ENCODE measurements at regions not wholly inside any gene's neighbourhood (a gene's known extent, or its start where the extent isn't known, plus 50 kb on each side); places are given as distances from the start of the nearest gene placed in this dataset.

GRCh38 chr20:11447371-11448100 is 470.2 kb upstream of the BTBD3 start:
- Mint-ChIP-seq H3K27ac (ENCODE audit: unreplicated experiment) (no peak overlapping the region), H3K36me3 (ENCODE audit: low read depth, unreplicated experiment) (no peaks in the 10 kb centered on the region), H3K27me3 (ENCODE audit: low read depth, unreplicated experiment) (no peaks in the 10 kb centered on the region), H3K4me3 (ENCODE audit: unreplicated experiment) (no peak overlapping the region), H3K9me3 (ENCODE audit: unreplicated experiment) (no peaks in the 10 kb centered on the region), H3K4me1 (ENCODE audit: low read depth, unreplicated experiment) (peaks cover 17% of the 10 kb centered on the region)
- no peaks in the 10 kb centered on the region for H3K27me3 ChIP-seq (ENCODE audit: insufficient read depth, low read length)
- H3K36me3 ChIP-seq (ENCODE audit: insufficient read depth, low read length), result no peaks in the 10 kb centered on the region
- no peak overlapping the region for H3K9ac ChIP-seq (ENCODE audit: low read length)
- H4K20me1 ChIP-seq (ENCODE audit: insufficient read depth, low read length), result no peaks in the 10 kb centered on the region
- peaks cover 10% of the 10 kb centered on the region for H3K4me1 ChIP-seq (ENCODE audit: insufficient read depth, low read length)
- no peak for TF ChIP-seq EZH2 (IDR thresholded peaks at IDR 0.05; ENCODE audit: insufficient read depth, low read length)
- TF ChIP-seq CTCF (IDR thresholded peaks at IDR 0.05; ENCODE audit: insufficient read depth, low read depth, low read length), result no peak
- no peak overlapping the region for H2AFZ ChIP-seq (ENCODE audit: low read depth, low read length)
- no peaks in the 10 kb centered on the region for H3K79me2 ChIP-seq (ENCODE audit: insufficient read depth, low read length)
- H3K4me2 ChIP-seq (ENCODE audit: low read length), result no peak overlapping the region
- no peak overlapping the region for H3K4me3 ChIP-seq (ENCODE audit: insufficient read depth, low read depth, low read length)
- H3K27ac ChIP-seq (ENCODE audit: low read depth, low read length), result no peak overlapping the region
- H3K9me3 ChIP-seq (ENCODE audit: insufficient read depth, low read depth, low read length), result no peaks in the 10 kb centered on the region
- FAIRE-seq, result no peak
- DNase-seq (ENCODE audit: low read depth), result no peak

GRCh38 chr20:11448554-11448953 is 469.1 kb upstream of the BTBD3 start:
- Histone ChIP-seq H3K4me2 (ENCODE audit: low read length) (no peak overlapping the region), H3K4me1 (ENCODE audit: insufficient read depth, low read length) (peaks cover 18% of the 10 kb centered on the region), H3K79me2 (ENCODE audit: insufficient read depth, low read length) (no peaks in the 10 kb centered on the region), H3K9me3 (ENCODE audit: insufficient read depth, low read depth, low read length) (no peaks in the 10 kb centered on the region), H3K9ac (ENCODE audit: low read length) (no peak overlapping the region), H2AFZ (ENCODE audit: low read depth, low read length) (no peak overlapping the region), H3K36me3 (ENCODE audit: insufficient read depth, low read length) (no peaks in the 10 kb centered on the region), H3K4me3 (ENCODE audit: insufficient read depth, low read depth, low read length) (no peak overlapping the region), H3K27ac (ENCODE audit: low read depth, low read length) (no peak overlapping the region), H4K20me1 (ENCODE audit: insufficient read depth, low read length) (no peaks in the 10 kb centered on the region), H3K27me3 (ENCODE audit: insufficient read depth, low read length) (no peaks in the 10 kb centered on the region)
- no peak for TF ChIP-seq CTCF (IDR thresholded peaks at IDR 0.05; ENCODE audit: insufficient read depth, low read depth, low read length)
- no peak for TF ChIP-seq EZH2 (IDR thresholded peaks at IDR 0.05; ENCODE audit: insufficient read depth, low read length)
- Mint-ChIP-seq H3K4me1 (ENCODE audit: low read depth, unreplicated experiment) (peaks cover 21% of the 10 kb centered on the region), H3K9me3 (ENCODE audit: unreplicated experiment) (no peaks in the 10 kb centered on the region), H3K27me3 (ENCODE audit: low read depth, unreplicated experiment) (no peaks in the 10 kb centered on the region), H3K36me3 (ENCODE audit: low read depth, unreplicated experiment) (no peaks in the 10 kb centered on the region), H3K27ac (ENCODE audit: unreplicated experiment) (no peak overlapping the region), H3K4me3 (ENCODE audit: unreplicated experiment) (no peak overlapping the region)
- DNase-seq (ENCODE audit: low read depth) (no peak), FAIRE-seq (no peak)

- Histone ChIP-seq H3K4me3 (ENCODE audit: insufficient read depth, low read depth, low read length) (no peak overlapping the region), H3K36me3 (ENCODE audit: insufficient read depth, low read length) (no peaks in the 10 kb centered on the region), H4K20me1 (ENCODE audit: insufficient read depth, low read length) (no peaks in the 10 kb centered on the region), H3K9ac (ENCODE audit: low read length) (no peak overlapping the region), H3K9me3 (ENCODE audit: insufficient read depth, low read depth, low read length) (no peaks in the 10 kb centered on the region), H3K27ac (ENCODE audit: low read depth, low read length) (peak overlapping the region; percentile 20), H2AFZ (ENCODE audit: low read depth, low read length) (peak overlapping the region; percentile 81), H3K4me1 (ENCODE audit: insufficient read depth, low read length) (peaks cover 43% of the 10 kb centered on the region), H3K79me2 (ENCODE audit: insufficient read depth, low read length) (no peaks in the 10 kb centered on the region), H3K27me3 (ENCODE audit: insufficient read depth, low read length) (no peaks in the 10 kb centered on the region), H3K4me2 (ENCODE audit: low read length) (peak overlapping the region; percentile 56)
- FAIRE-seq (no peak), DNase-seq (ENCODE audit: low read depth) (peak; percentile 77)
- no peak overlapping the region for H3K4me3 Mint-ChIP-seq (ENCODE audit: unreplicated experiment)
- H3K27ac Mint-ChIP-seq (ENCODE audit: unreplicated experiment), result peak overlapping the region; percentile 86
- TF ChIP-seq CTCF (IDR thresholded peaks at IDR 0.05; ENCODE audit: insufficient read depth, low read depth, low read length), result no peak
- TF ChIP-seq EZH2 (IDR thresholded peaks at IDR 0.05; ENCODE audit: insufficient read depth, low read length), result no peak
- no peaks in the 10 kb centered on the region for H3K27me3 Mint-ChIP-seq (ENCODE audit: low read depth, unreplicated experiment)
- H3K36me3 Mint-ChIP-seq (ENCODE audit: low read depth, unreplicated experiment), result no peaks in the 10 kb centered on the region
- H3K4me1 Mint-ChIP-seq (ENCODE audit: low read depth, unreplicated experiment), result peaks cover 39% of the 10 kb centered on the region
- no peaks in the 10 kb centered on the region for H3K9me3 Mint-ChIP-seq (ENCODE audit: unreplicated experiment)
These were observed 465.9 kb upstream of the BTBD3 start for GRCh38 chr20:11451793-11452291.
